PC-9 (cell line): ENCODE measurements at regions not wholly inside any gene's neighbourhood (a gene's known extent, or its start where the extent isn't known, plus 50 kb on each side); places are given as distances from the start of the nearest gene placed in this dataset.

ENCODE experiments used
- BruUV-seq: library from RNA; stranded (reverse); fragments of 400-500 nt; replicated peaks from 2 replicates; lab custom pipeline; 2021; lab: Mats Ljungman, UMichigan
- CTCF ChIA-PET: fragments of 300-600 bp; sonication (Branson Sonifier 250); formaldehyde crosslinking; loops from one replicate; lab custom pipeline; 2022; ENCODE audit warnings: antibody characterized with exemption; lab: Charles Lee
- POLR2A ChIA-PET: fragments of 300-600 bp; sonication (Branson Sonifier 250); formaldehyde crosslinking; loops from one replicate; lab custom pipeline; 2022; ENCODE audit warnings: antibody characterized with exemption; ENCODE audit not compliant: unreplicated experiment; lab: Charles Lee
- DNase-seq, 2 experiments: peaks; one replicate each; pipeline versions ENCODE4 v3.0.0 to v3.0.0-alpha.2; 2015 to 2022; ENCODE audit warnings: mixed read lengths in 1 of 2
- H2AFZ ChIP-seq: fragments of 200-600 bp; sonication (generic); 2 replicates; pipeline ENCODE4 v1.8.1; 2017; ENCODE audit warnings: antibody characterized with exemption
- H3F3A ChIP-seq: fragments of 200-600 bp; sonication (generic); 2 replicates; pipeline ENCODE4 v1.8.1; 2017; ENCODE audit warnings: antibody characterized with exemption, mild to moderate bottlenecking, low read depth; ENCODE audit not compliant: insufficient read depth
- H3K27ac ChIP-seq: fragments of 200-600 bp; sonication (generic); 2 replicates; pipeline ENCODE4 v1.6.1; 2016; ENCODE audit warnings: mixed run types
- H3K27me3 ChIP-seq: fragments of 200-600 bp; sonication (generic); 2 replicates; pipeline ENCODE4 v1.6.1; 2016; ENCODE audit warnings: low read depth, mixed run types; ENCODE audit not compliant: insufficient read depth
- H3K36me3 ChIP-seq: fragments of 200-600 bp; sonication (generic); 2 replicates; pipeline ENCODE4 v1.6.1; 2016; ENCODE audit warnings: low read depth, mixed run types
- H3K4me1 ChIP-seq: fragments of 200-600 bp; sonication (generic); replicated peaks from 2 replicates; pipeline ENCODE4 v1.6.1; 2016; ENCODE audit warnings: mixed run types; ENCODE audit not compliant: insufficient read depth
- H3K4me2 ChIP-seq: fragments of 200-600 bp; sonication (generic); 2 replicates; pipeline ENCODE4 v1.6.1; 2017; ENCODE audit warnings: mixed run types
- H3K4me3 ChIP-seq: fragments of 200-600 bp; sonication (generic); 2 replicates; pipeline ENCODE4 v1.6.1; 2016; ENCODE audit warnings: mixed run types
- H3K79me2 ChIP-seq: fragments of 200-600 bp; sonication (generic); 2 replicates; pipeline ENCODE4 v1.6.1; 2017; ENCODE audit warnings: low read depth, mixed run types
- H3K9me2 ChIP-seq: fragments of 200-600 bp; sonication (generic); 2 replicates; pipeline ENCODE4 v1.8.1; 2017; ENCODE audit warnings: mild to moderate bottlenecking; ENCODE audit not compliant: insufficient read depth
- H3K9me3 ChIP-seq: fragments of 200-600 bp; sonication (generic); 2 replicates; pipeline ENCODE4 v1.8.1; 2016; ENCODE audit warnings: low read depth; ENCODE audit not compliant: insufficient read depth
- H4K20me1 ChIP-seq: fragments of 200-600 bp; sonication (generic); 2 replicates; pipeline ENCODE4 v1.8.1; 2017; ENCODE audit not compliant: insufficient read depth
- CTCF ChIP-seq: fragments of 200-600 bp; sonication (generic); conservative IDR thresholded peaks from 2 replicates; pipeline ENCODE4 v1.6.1; 2017; ENCODE audit warnings: mixed run types, antibody characterized with exemption, mild to moderate bottlenecking, moderate library complexity
- EZH2 ChIP-seq: fragments of 200-600 bp; sonication (generic); IDR thresholded peaks from 2 replicates; pipeline ENCODE4 v1.8.0; 2017; ENCODE audit warnings: antibody characterized with exemption, low read depth
- intact Hi-C: fragments of 100-400 bp; cut with micrococcal nuclease; formaldehyde crosslinking; loops from one replicate; pipeline ENCODE4 v1.10.0; 2022; ENCODE audit not compliant: unreplicated experiment

GRCh38 chr14:30799933-30800332 lies 74.4 kb upstream of the COCH start:
- no peak for TF ChIP-seq EZH2
- TF ChIP-seq CTCF = no peak
- Histone ChIP-seq H2AFZ (no peak overlapping the region), H3K79me2 (no peaks in the 10 kb centered on the region), H3K4me1 (no peaks in the 10 kb centered on the region), H3K27me3 (no peaks in the 10 kb centered on the region), H3K9me3 (no peaks in the 10 kb centered on the region), H4K20me1 (no peaks in the 10 kb centered on the region), H3K9me2 (no peaks in the 10 kb centered on the region), H3K36me3 (no peaks in the 10 kb centered on the region), H3K27ac (no peak overlapping the region), H3K4me3 (no peak overlapping the region), H3K4me2 (no peak overlapping the region), H3F3A (no peaks in the 10 kb centered on the region)
- DNase-seq = no peak
- ChIA-PET CTCF (no interaction called here), POLR2A (no interaction called here)
- intact Hi-C loops = no loop called here
- BruUV-seq = no TSS peak

DNA sequence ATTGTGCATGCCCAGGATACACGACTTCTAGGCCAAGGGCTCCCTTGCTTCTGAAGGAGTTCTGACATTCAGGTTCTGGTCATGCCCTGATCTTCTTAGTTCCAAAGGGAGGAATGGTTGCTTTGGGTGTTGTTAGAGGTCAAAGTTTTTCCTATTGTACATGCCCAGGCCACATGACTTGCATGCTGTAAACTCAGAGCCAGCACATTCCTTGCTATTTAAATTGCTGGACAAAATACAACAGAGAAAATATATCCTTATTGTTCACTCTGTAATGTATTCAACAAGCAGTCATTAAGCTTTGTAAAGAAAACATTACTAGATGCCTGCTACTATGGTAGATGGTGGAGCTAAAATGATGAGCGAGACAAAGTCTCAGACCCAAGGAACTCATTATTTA lies 71.2 kb upstream of the COCH start:
- H3K4me2 ChIP-seq = no peak overlapping the region
- no peak for DNase-seq
- H3K27ac ChIP-seq = no peak overlapping the region
- no peaks in the 10 kb centered on the region for H3K9me3 ChIP-seq
- no peaks in the 10 kb centered on the region for H3K79me2 ChIP-seq
- intact Hi-C loops = no loop called here
- TF ChIP-seq EZH2 (no peak), CTCF (no peak)
- H3K4me3 ChIP-seq = no peak overlapping the region
- H3K36me3 ChIP-seq = no peaks in the 10 kb centered on the region
- ChIA-PET POLR2A (no interaction called here), CTCF (no interaction called here)
- BruUV-seq = no TSS peak
- no peaks in the 10 kb centered on the region for H3K27me3 ChIP-seq
- no peak overlapping the region for H2AFZ ChIP-seq
- no peaks in the 10 kb centered on the region for H3K4me1 ChIP-seq
- no peaks in the 10 kb centered on the region for H3F3A ChIP-seq
- H3K9me2 ChIP-seq = no peaks in the 10 kb centered on the region
- H4K20me1 ChIP-seq = no peaks in the 10 kb centered on the region

- H3K27me3 ChIP-seq = no peaks in the 10 kb centered on the region
- H4K20me1 ChIP-seq = no peaks in the 10 kb centered on the region
- no peaks in the 10 kb centered on the region for H3F3A ChIP-seq
- intact Hi-C loops = no loop called here
- no TSS peak for BruUV-seq
- H3K36me3 ChIP-seq = no peaks in the 10 kb centered on the region
- no peaks in the 10 kb centered on the region for H3K4me1 ChIP-seq
- H3K9me3 ChIP-seq = no peaks in the 10 kb centered on the region
- no peak for DNase-seq
- no peak overlapping the region for H2AFZ ChIP-seq
- CTCF ChIA-PET = no interaction called here
- H3K4me3 ChIP-seq = no peak overlapping the region
- H3K27ac ChIP-seq = no peak overlapping the region
- POLR2A ChIA-PET = no interaction called here
- H3K79me2 ChIP-seq = no peaks in the 10 kb centered on the region
- TF ChIP-seq CTCF (no peak), EZH2 (no peak)
- H3K4me2 ChIP-seq = no peak overlapping the region
- H3K9me2 ChIP-seq = no peaks in the 10 kb centered on the region
These were observed 69.1 kb upstream of the COCH start for GRCh38 chr14:30805284-30805683.
